ENCODE measurements at regions not wholly inside any gene's neighbourhood (a gene's known extent, or its start where the extent isn't known, plus 50 kb on each side); places are given as distances from the start of the nearest gene placed in this dataset.

GRCh38 chr10:71035511-71036296 lies 147.3 kb upstream of the PCBD1 start:
- TF ChIP-seq CTCF (conservative IDR thresholded peaks at IDR 0.05), result no peak
- no peak for TF ChIP-seq EZH2 (IDR thresholded peaks at IDR 0.05; ENCODE audit: low read depth)
